ENCODE measurements at regions not wholly inside any gene's neighbourhood (a gene's known extent, or its start where the extent isn't known, plus 50 kb on each side); places are given as distances from the start of the nearest gene placed in this dataset.
A peak's percentile ranks its signal among the peaks of the same experiment; 100 is the strongest.

DNA sequence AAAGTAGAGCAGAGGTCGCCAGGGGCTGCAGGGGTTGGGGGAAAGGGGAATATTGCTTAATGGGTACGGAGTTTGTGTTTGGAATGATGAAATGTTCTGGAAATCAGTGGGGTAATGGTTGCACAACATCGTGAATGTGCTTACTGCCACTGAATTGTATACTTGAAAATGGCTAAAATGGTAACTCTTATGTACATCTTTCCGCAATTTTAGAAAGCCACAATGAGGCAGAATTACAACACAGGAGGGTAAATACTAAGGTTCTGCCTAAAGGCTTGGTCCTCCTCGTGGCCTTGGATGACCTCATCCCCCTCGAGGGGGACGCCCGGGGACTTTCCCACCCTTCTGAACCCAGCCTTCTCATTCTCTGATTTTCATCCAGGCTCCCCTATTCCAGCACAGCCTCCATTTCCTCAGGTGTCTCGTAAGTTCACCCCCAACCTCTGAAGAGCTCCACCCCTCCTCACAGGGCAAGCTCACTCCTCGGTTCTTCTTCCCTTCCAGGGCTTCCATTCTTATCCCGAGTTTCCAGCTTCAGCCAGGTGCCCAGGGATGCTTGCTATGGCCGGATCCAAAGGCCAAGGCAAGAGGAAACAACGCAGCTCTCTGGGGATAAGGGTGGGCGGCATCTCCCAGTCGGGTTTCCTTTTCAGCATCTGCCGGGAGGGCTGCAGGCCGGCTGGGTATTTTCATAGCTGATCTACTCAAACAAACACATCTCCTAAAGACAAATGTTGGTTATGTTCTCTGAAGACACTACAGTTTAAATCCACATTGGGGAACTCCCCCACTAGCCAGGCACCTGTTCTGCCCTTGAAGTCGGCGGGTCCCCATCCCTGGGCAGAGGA is 71.3 kb upstream of the ACSL1 start (continued):
- TF ChIP-seq BHLHE40 (IDR thresholded peaks at IDR 0.05; ENCODE audit: low read length) (no peak), NCOR1 (IDR thresholded peaks at IDR 0.05; ENCODE audit: borderline replicate concordance, low read length) (peak; percentile 62), KLF12 (CRISPR knock-in tag; IDR thresholded peaks at IDR 0.05; ENCODE audit: borderline replicate concordance) (no peak), PAX8 (CRISPR knock-in tag; IDR thresholded peaks at IDR 0.05; ENCODE audit: borderline replicate concordance) (no peak), POGZ (CRISPR knock-in tag; IDR thresholded peaks at IDR 0.05) (peak; percentile 57; the same call in 1 of the 2 replicates), TBL1XR1 (IDR thresholded peaks at IDR 0.05; ENCODE audit: borderline replicate concordance, low read length, partially characterized antibody) (peak; percentile 81), GATAD2A (CRISPR knock-in tag; IDR thresholded peaks at IDR 0.05) (peak; percentile 78), CHCHD3 (CRISPR knock-in tag; IDR thresholded peaks at IDR 0.05) (no peak), PTBP1 (IDR thresholded peaks at IDR 0.05; ENCODE audit: low read depth, low read length, poor library complexity, severe bottlenecking) (no peak), SAFB2 (CRISPR knock-in tag; IDR thresholded peaks at IDR 0.05; ENCODE audit: borderline replicate concordance, low read depth) (no peak), NCOA5 (CRISPR knock-in tag; IDR thresholded peaks at IDR 0.05) (no peak), TERF1 (CRISPR knock-in tag; IDR thresholded peaks at IDR 0.05) (no peak), ZNF557 (CRISPR knock-in tag; IDR thresholded peaks at IDR 0.05) (no peak), ZBTB20 (CRISPR knock-in tag; IDR thresholded peaks at IDR 0.05; ENCODE audit: borderline replicate concordance, low read depth) (no peak), RBM22 (optimal IDR thresholded peaks at IDR 0.05; ENCODE audit: low read length) (no peak), CREB3 (CRISPR knock-in tag; IDR thresholded peaks at IDR 0.05) (no peak), HOXA9 (CRISPR knock-in tag; IDR thresholded peaks at IDR 0.05; ENCODE audit: borderline replicate concordance) (no peak), ARHGAP35 (CRISPR knock-in tag; IDR thresholded peaks at IDR 0.05; ENCODE audit: borderline replicate concordance) (no peak), ESRRA (CRISPR knock-in tag; IDR thresholded peaks at IDR 0.05; ENCODE audit: low read depth) (no peak), SKIL (CRISPR knock-in tag; IDR thresholded peaks at IDR 0.05; ENCODE audit: borderline replicate concordance) (no peak), SOX6 (IDR thresholded peaks at IDR 0.05) (no peak), SOX6 (CRISPR knock-in tag; IDR thresholded peaks at IDR 0.05) (peak; percentile 85), ZNF891 (CRISPR knock-in tag; IDR thresholded peaks at IDR 0.05) (peak; percentile 55; the same call in 1 of the 2 replicates)
- TF ChIP-seq, protein P1, sequence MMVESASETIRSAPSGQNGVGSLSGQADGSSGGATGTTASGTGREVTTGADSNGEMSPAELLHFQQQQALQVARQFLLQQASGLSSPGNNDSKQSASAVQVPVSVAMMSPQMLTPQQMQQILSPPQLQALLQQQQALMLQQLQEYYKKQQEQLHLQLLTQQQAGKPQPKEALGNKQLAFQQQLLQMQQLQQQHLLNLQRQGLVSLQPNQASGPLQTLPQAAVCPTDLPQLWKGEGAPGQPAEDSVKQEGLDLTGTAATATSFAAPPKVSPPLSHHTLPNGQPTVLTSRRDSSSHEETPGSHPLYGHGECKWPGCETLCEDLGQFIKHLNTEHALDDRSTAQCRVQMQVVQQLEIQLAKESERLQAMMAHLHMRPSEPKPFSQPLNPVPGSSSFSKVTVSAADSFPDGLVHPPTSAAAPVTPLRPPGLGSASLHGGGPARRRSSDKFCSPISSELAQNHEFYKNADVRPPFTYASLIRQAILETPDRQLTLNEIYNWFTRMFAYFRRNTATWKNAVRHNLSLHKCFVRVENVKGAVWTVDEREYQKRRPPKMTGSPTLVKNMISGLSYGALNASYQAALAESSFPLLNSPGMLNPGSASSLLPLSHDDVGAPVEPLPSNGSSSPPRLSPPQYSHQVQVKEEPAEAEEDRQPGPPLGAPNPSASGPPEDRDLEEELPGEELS (CRISPR knock-in tag; IDR thresholded peaks at IDR 0.05) = no peak

Data from HepG2 (cell line).